ENCODE measurements at regions not wholly inside any gene's neighbourhood (a gene's known extent, or its start where the extent isn't known, plus 50 kb on each side); places are given as distances from the start of the nearest gene placed in this dataset.

- ChIA-PET CTCF (no interaction called here), POLR2A (no interaction called here)
- H3K36me3 ChIP-seq (ENCODE audit: control insufficient read depth in 2 of 2, extremely low read depth in 1 of 2, insufficient read depth in 2 of 2, low read length in 2 of 2), result no peaks in the 10 kb centered on the region
- DNase-seq (ENCODE audit: low read depth, low spot score) (no peak), FAIRE-seq (no peak)
- no peak overlapping the region for H3K9ac ChIP-seq (replicated peaks; ENCODE audit: extremely low read depth, insufficient read depth, low read length)
- no peak overlapping the region for H3K4me3 ChIP-seq (replicated peaks in 1 of 3; ENCODE audit: insufficient read depth in 1 of 3, low read depth in 1 of 3, low read length in 3 of 3)
- BruUV-seq (replicated peaks), result no TSS peak
- TF ChIP-seq FOS (IDR thresholded peaks at IDR 0.05; ENCODE audit: borderline replicate concordance, insufficient read depth, low read length), result no peak
- TF ChIP-seq EZH2 (IDR thresholded peaks at IDR 0.05; ENCODE audit: borderline replicate concordance, low read depth, low read length, severe bottlenecking), result no peak
- no peak for TF ChIP-seq GATA2 (IDR thresholded peaks at IDR 0.05; ENCODE audit: insufficient read depth, insufficient read length, low read depth, low read length)
- no peak for TF ChIP-seq MYC (IDR thresholded peaks at IDR 0.05; ENCODE audit: low read depth, low read length)
- TF ChIP-seq POLR2AphosphoS5 (IDR thresholded peaks at IDR 0.05; ENCODE audit: insufficient read depth, low read depth, low read length), result no peak
- no peak for TF ChIP-seq MAX (IDR thresholded peaks at IDR 0.05; ENCODE audit: insufficient read depth, insufficient read length)
- TF ChIP-seq POLR2A (IDR thresholded peaks at IDR 0.05; ENCODE audit: low read depth, low read length), result no peak
- H2AFZ ChIP-seq (ENCODE audit: low read depth, low read length), result no peak overlapping the region
- dilution Hi-C loops (cut with MboI; ENCODE audit: extremely low pct_ligation_motif_present, low sequenced_read_pairs), result no loop called here
- no peak overlapping the region for H3K27ac ChIP-seq (ENCODE audit: insufficient read depth, low read depth, low read length)
- H3K27me3 ChIP-seq (ENCODE audit: control insufficient read depth in 2 of 2, insufficient read depth in 2 of 2, low read length in 2 of 2), result no peaks in the 10 kb centered on the region
- no peak overlapping the region for H3K4me2 ChIP-seq (ENCODE audit: insufficient read depth, low read length)
- no peaks in the 10 kb centered on the region for H4K20me1 ChIP-seq (replicated peaks; ENCODE audit: control insufficient read depth, extremely low read depth, insufficient read depth, low read length)
- intact Hi-C loops (cut with micrococcal nuclease), result no loop called here
- H3K9me1 ChIP-seq (replicated peaks; ENCODE audit: control insufficient read depth, extremely low read depth, insufficient read depth, low read length), result no peaks in the 10 kb centered on the region
- H3K4me1 ChIP-seq (ENCODE audit: control insufficient read depth, extremely low read depth, insufficient read depth, low read length), result no peaks in the 10 kb centered on the region
- H3K79me2 ChIP-seq (ENCODE audit: control insufficient read depth, insufficient read depth, low read length), result no peaks in the 10 kb centered on the region
- H3K9me3 ChIP-seq (replicated peaks; ENCODE audit: control insufficient read depth, insufficient read depth, low read length), result peaks cover 3% of the 10 kb centered on the region
Observed at GRCh38 chr17:13228225-13228624, 210.4 kb upstream of the ELAC2 start.

- H2AFZ ChIP-seq (ENCODE audit: low read depth, low read length), result no peak overlapping the region
- ChIA-PET POLR2A (no interaction called here), CTCF (no interaction called here)
- H3K36me3 ChIP-seq (ENCODE audit: control insufficient read depth in 2 of 2, extremely low read depth in 1 of 2, insufficient read depth in 2 of 2, low read length in 2 of 2), result no peaks in the 10 kb centered on the region
- TF ChIP-seq POLR2AphosphoS5 (IDR thresholded peaks at IDR 0.05; ENCODE audit: insufficient read depth, low read depth, low read length), result no peak
- no peak for TF ChIP-seq FOS (IDR thresholded peaks at IDR 0.05; ENCODE audit: borderline replicate concordance, insufficient read depth, low read length)
- TF ChIP-seq EZH2 (IDR thresholded peaks at IDR 0.05; ENCODE audit: borderline replicate concordance, low read depth, low read length, severe bottlenecking), result no peak
- no peak for TF ChIP-seq CTCF (IDR thresholded peaks at IDR 0.05; ENCODE audit: extremely low read depth in 1 of 2, insufficient read depth in 1 of 2, low read depth in 1 of 2, low read length in 2 of 2)
- no peak for TF ChIP-seq JUN (IDR thresholded peaks at IDR 0.05; ENCODE audit: borderline replicate concordance, insufficient read depth, insufficient read length, low read depth)
- no peak for TF ChIP-seq GATA2 (IDR thresholded peaks at IDR 0.05; ENCODE audit: insufficient read depth, insufficient read length, low read depth, low read length)
- TF ChIP-seq MYC (IDR thresholded peaks at IDR 0.05; ENCODE audit: low read depth, low read length), result no peak
- no peak for TF ChIP-seq POLR2A (IDR thresholded peaks at IDR 0.05; ENCODE audit: low read depth, low read length)
- dilution Hi-C loops (cut with MboI; ENCODE audit: extremely low pct_ligation_motif_present, low sequenced_read_pairs) (no loop called here), intact Hi-C loops (cut with micrococcal nuclease) (no loop called here)
- no peaks in the 10 kb centered on the region for H3K9me1 ChIP-seq (replicated peaks; ENCODE audit: control insufficient read depth, extremely low read depth, insufficient read depth, low read length)
- H3K4me3 ChIP-seq (replicated peaks in 1 of 3; ENCODE audit: insufficient read depth in 1 of 3, low read depth in 1 of 3, low read length in 3 of 3), result no peak overlapping the region
- H3K27me3 ChIP-seq (ENCODE audit: control insufficient read depth in 2 of 2, insufficient read depth in 2 of 2, low read length in 2 of 2), result no peaks in the 10 kb centered on the region
- DNase-seq (ENCODE audit: low read depth, low spot score) (no peak), FAIRE-seq (no peak)
- H3K9me3 ChIP-seq (replicated peaks; ENCODE audit: control insufficient read depth, insufficient read depth, low read length), result peaks cover 5% of the 10 kb centered on the region
- no peak overlapping the region for H3K4me2 ChIP-seq (ENCODE audit: insufficient read depth, low read length)
- no peaks in the 10 kb centered on the region for H3K4me1 ChIP-seq (ENCODE audit: control insufficient read depth, extremely low read depth, insufficient read depth, low read length)
- BruUV-seq (replicated peaks), result no TSS peak
- H3K9ac ChIP-seq (replicated peaks; ENCODE audit: extremely low read depth, insufficient read depth, low read length), result no peak overlapping the region
- no peak overlapping the region for H3K27ac ChIP-seq (ENCODE audit: insufficient read depth, low read depth, low read length)
- H4K20me1 ChIP-seq (replicated peaks; ENCODE audit: control insufficient read depth, extremely low read depth, insufficient read depth, low read length), result no peaks in the 10 kb centered on the region
- no peaks in the 10 kb centered on the region for H3K79me2 ChIP-seq (ENCODE audit: control insufficient read depth, insufficient read depth, low read length)
Observed at GRCh38 chr17:13222975-13223374, 205.1 kb upstream of the ELAC2 start.

Data from endothelial cell of umbilical vein (primary cell).